Liver (tissue), 3 donors: ENCODE measurements at regions not wholly inside any gene's neighbourhood (a gene's known extent, or its start where the extent isn't known, plus 50 kb on each side); places are given as distances from the start of the nearest gene placed in this dataset.
"Not testable (repeated sequence)": the region's sequence is repeated elsewhere in the genome, so short reads cannot be mapped to it uniquely, and the experiment has no call there.

Experiments used
- CTCF ChIP-seq: fragments of 150-350 bp; IDR thresholded peaks from 2 replicates; pipeline ENCODE4 v1.5.1; 2017; ENCODE audit warnings: improper control_type of control experiment, low read depth, low read length; ENCODE audit not compliant: missing input control
- EGR1 ChIP-seq, 2 donors: IDR thresholded peaks; 2 replicates each; pipeline ENCODE4 v1.6.1; 2016 to 2018; ENCODE audit warnings: antibody characterized with exemption in 2 of 2, low read depth in 2 of 2
- FOXA1 ChIP-seq: IDR thresholded peaks from 2 replicates; pipeline ENCODE4 v1.6.1; 2016; ENCODE audit warnings: antibody characterized with exemption
- HNF4A ChIP-seq, 2 donors: conservative IDR thresholded peaks; 2 replicates each; pipeline ENCODE4 v1.6.1; 2016; ENCODE audit warnings: antibody characterized with exemption in 2 of 2, mild to moderate bottlenecking in 2 of 2
- JUND ChIP-seq, 2 donors: IDR thresholded peaks; 2 replicates each; pipeline ENCODE4 v1.6.1; 2016; ENCODE audit warnings: antibody characterized with exemption in 2 of 2
- MAX ChIP-seq: IDR thresholded peaks from 2 replicates; pipeline ENCODE4 v1.6.1; 2016; ENCODE audit warnings: antibody characterized with exemption
- RAD21 ChIP-seq, 2 donors: IDR thresholded peaks; 2 replicates each; pipeline ENCODE4 v1.6.1; 2016; ENCODE audit warnings: antibody characterized with exemption in 2 of 2, mild to moderate bottlenecking in 2 of 2
- REST ChIP-seq: IDR thresholded peaks from 2 replicates; pipeline ENCODE4 v1.6.1; 2016; ENCODE audit warnings: antibody characterized with exemption, mild to moderate bottlenecking
- RXRA ChIP-seq, 2 donors: IDR thresholded peaks; 2 replicates each; pipeline ENCODE4 v1.6.1; 2017 to 2018; ENCODE audit warnings: antibody characterized with exemption in 2 of 2, mild to moderate bottlenecking in 1 of 2
- SP1 ChIP-seq: IDR thresholded peaks from 2 replicates; pipeline ENCODE4 v1.6.1; 2018; ENCODE audit warnings: antibody characterized with exemption, mild to moderate bottlenecking
- TAF1 ChIP-seq: conservative IDR thresholded peaks from 2 replicates; pipeline ENCODE4 v1.6.1; 2016; ENCODE audit warnings: antibody characterized with exemption, mild to moderate bottlenecking
- YY1 ChIP-seq: IDR thresholded peaks from 2 replicates; pipeline ENCODE4 v1.6.1; 2016; ENCODE audit warnings: antibody characterized with exemption, mild to moderate bottlenecking
- ZBTB33 ChIP-seq: IDR thresholded peaks from 2 replicates; pipeline ENCODE4 v1.6.1; 2016; ENCODE audit warnings: antibody characterized with exemption
- donor health status: healthy.
- donor health status: healthy.

- not testable (repeated sequence) for TF ChIP-seq TAF1; FOXA1; JUND (IDR thresholded peaks at IDR 0.05); ZBTB33; CTCF; REST; YY1; SP1; RAD21 (IDR thresholded peaks at IDR 0.05); MAX; HNF4A (conservative IDR thresholded peaks at IDR 0.05); EGR1 (IDR thresholded peaks at IDR 0.05; ENCODE audit: low read depth in 2 of 2); RXRA (IDR thresholded peaks at IDR 0.05)
Observed at GRCh38 chr21:31787691-31788090, 55.8 kb upstream of the SCAF4 start.
